CD14-positive monocyte (primary cell): ENCODE measurements at regions not wholly inside any gene's neighbourhood (a gene's known extent, or its start where the extent isn't known, plus 50 kb on each side); places are given as distances from the start of the nearest gene placed in this dataset.

Experiments
- DNase-seq, 3 donors: peaks; one replicate each; pipeline ENCODE4 v3.0.0-alpha.2; 2011 to 2022
- H2AFZ ChIP-seq: 2 replicates; pipeline ENCODE4 v1.6.0; 2012; ENCODE audit warnings: mild to moderate bottlenecking, low read depth, low read length, inconsistent platforms; ENCODE audit not compliant: insufficient read depth, poor library complexity, severe bottlenecking
- H3K27ac ChIP-seq, 2 donors: 1 replicate in 1 of 2; 2 replicates in 1 of 2; pipeline ENCODE4 v1.5.1; 2012 to 2013; ENCODE audit warnings: low read length in 2 of 2, control low read depth in 1 of 2, inconsistent platforms in 1 of 2, low read depth in 1 of 2, mild to moderate bottlenecking in 1 of 2
- H3K27me3 ChIP-seq, 2 donors: one replicate each; pipeline versions ENCODE4 v1.6.0 to v1.6.1; 2011 to 2013; ENCODE audit warnings: low read length in 2 of 2; ENCODE audit not compliant: control insufficient read depth in 2 of 2, insufficient read depth in 2 of 2
- H3K36me3 ChIP-seq, 2 donors: replicated peaks in 1 of 2; 1 replicate in 1 of 2; 2 replicates in 1 of 2; pipeline versions ENCODE4 v1.5.1 to v1.6.1; 2012 to 2013; ENCODE audit warnings: low read length in 2 of 2, control low read depth in 1 of 2, inconsistent platforms in 1 of 2, mild to moderate bottlenecking in 1 of 2; ENCODE audit not compliant: insufficient read depth in 2 of 2, control insufficient read depth in 1 of 2
- H3K4me1 ChIP-seq, 2 donors: 1 replicate in 1 of 2; 2 replicates in 1 of 2; pipeline versions ENCODE4 v1.5.1 to v1.6.1; 2012 to 2013; ENCODE audit warnings: low read length in 2 of 2, control low read depth in 1 of 2, inconsistent platforms in 1 of 2, mild to moderate bottlenecking in 1 of 2, moderate library complexity in 1 of 2; ENCODE audit not compliant: insufficient read depth in 2 of 2, control insufficient read depth in 1 of 2
- H3K4me2 ChIP-seq: replicated peaks from 2 replicates; pipeline ENCODE3; 2012; ENCODE audit warnings: low read length, moderate library complexity, mild to moderate bottlenecking; ENCODE audit not compliant: poor library complexity, severe bottlenecking; ENCODE audit errors: extremely low read depth
- H3K4me3 ChIP-seq, 3 experiments: fragments of 200-600 bp in 1 of 3; sonication (generic) in 1 of 3; replicated peaks in 1 of 3; 1 replicate in 2 of 3; 2 replicates in 1 of 3; pipeline ENCODE4 v1.5.1; 2011 to 2013; ENCODE audit warnings: low read length in 3 of 3, mild to moderate bottlenecking in 3 of 3, control low read depth in 2 of 3, low read depth in 2 of 3, inconsistent platforms in 1 of 3, moderate library complexity in 1 of 3
- H3K79me2 ChIP-seq: 2 replicates; pipeline ENCODE4 v1.6.0; 2012; ENCODE audit warnings: mild to moderate bottlenecking, control low read depth, inconsistent platforms, low read length, moderate library complexity; ENCODE audit not compliant: insufficient read depth
- H3K9ac ChIP-seq: 2 replicates; pipeline ENCODE4 v1.6.0; 2017; ENCODE audit warnings: low read length, mild to moderate bottlenecking; ENCODE audit not compliant: insufficient read depth, poor library complexity, severe bottlenecking
- H3K9me3 ChIP-seq, 2 donors: replicated peaks in 1 of 2; 1 replicate in 1 of 2; 2 replicates in 1 of 2; pipeline versions ENCODE4 v1.5.1 to v1.6.1; 2012 to 2013; ENCODE audit warnings: low read length in 2 of 2, control low read depth in 1 of 2; ENCODE audit not compliant: control insufficient read depth in 1 of 2, insufficient read depth in 1 of 2
- H4K20me1 ChIP-seq: 2 replicates; pipeline ENCODE4 v1.6.0; 2012; ENCODE audit warnings: mild to moderate bottlenecking, low read length, control low read depth, moderate library complexity; ENCODE audit not compliant: insufficient read depth
- H3K27ac Mint-ChIP-seq, 7 donors: one replicate each; pipeline ENCODE4 v1.8.0; 2020; ENCODE audit warnings: mild to moderate bottlenecking in 7 of 7, mixed read lengths in 7 of 7, moderate library complexity in 6 of 7, inconsistent platforms in 2 of 7
- H3K27me3 Mint-ChIP-seq, 3 donors: one replicate each; pipeline ENCODE4 v1.8.0; 2021 to 2022; ENCODE audit warnings: low read depth in 3 of 3, mild to moderate bottlenecking in 3 of 3, mixed read lengths in 3 of 3, moderate library complexity in 3 of 3, inconsistent platforms in 1 of 3
- H3K36me3 Mint-ChIP-seq, 2 donors: one replicate each; pipeline ENCODE4 v1.8.0; 2020; ENCODE audit warnings: mixed read lengths in 2 of 2, inconsistent platforms in 1 of 2, mild to moderate bottlenecking in 1 of 2
- H3K4me1 Mint-ChIP-seq: one replicate; pipeline ENCODE4 v1.8.0; 2020; ENCODE audit warnings: mild to moderate bottlenecking, mixed read lengths
- H3K4me3 Mint-ChIP-seq, 2 donors: one replicate each; pipeline ENCODE4 v1.8.0; 2020; ENCODE audit warnings: mild to moderate bottlenecking in 2 of 2, mixed read lengths in 2 of 2, moderate library complexity in 1 of 2
- H3K9me3 Mint-ChIP-seq, 7 donors: one replicate each; pipeline ENCODE4 v1.8.0; 2020 to 2022; ENCODE audit warnings: mixed read lengths in 7 of 7, mild to moderate bottlenecking in 6 of 7, moderate library complexity in 6 of 7, inconsistent platforms in 2 of 7
- WGBS: methylation state at CpG from one replicate; pipeline ENCODE4 v1.1.5; 2013; ENCODE audit warnings: missing lambda C conversion rate; ENCODE audit not compliant: insufficient coverage; 5-methylcytosine and 5-hydroxymethylcytosine counted together
- intact Hi-C, 2 donors: fragments of 100-400 bp; cut with micrococcal nuclease; formaldehyde crosslinking; loops; one replicate each; pipeline versions ENCODE4 v1.15.0 to v1.15.1; 2023
- TF ChIP-seq, protein P1 (sequence below): fragments of 200-600 bp; IDR thresholded peaks from one replicate; pipeline ENCODE4 v1.8.0; 2022; ENCODE audit warnings: antibody characterized with exemption, mild to moderate bottlenecking

GRCh38 chr3:111303760-111304159 is 232.1 kb downstream of the NECTIN3 start:
- H3K27ac Mint-ChIP-seq = peak overlapping the region in 1 of 7 donors; percentile 1
- TF ChIP-seq, protein P1, sequence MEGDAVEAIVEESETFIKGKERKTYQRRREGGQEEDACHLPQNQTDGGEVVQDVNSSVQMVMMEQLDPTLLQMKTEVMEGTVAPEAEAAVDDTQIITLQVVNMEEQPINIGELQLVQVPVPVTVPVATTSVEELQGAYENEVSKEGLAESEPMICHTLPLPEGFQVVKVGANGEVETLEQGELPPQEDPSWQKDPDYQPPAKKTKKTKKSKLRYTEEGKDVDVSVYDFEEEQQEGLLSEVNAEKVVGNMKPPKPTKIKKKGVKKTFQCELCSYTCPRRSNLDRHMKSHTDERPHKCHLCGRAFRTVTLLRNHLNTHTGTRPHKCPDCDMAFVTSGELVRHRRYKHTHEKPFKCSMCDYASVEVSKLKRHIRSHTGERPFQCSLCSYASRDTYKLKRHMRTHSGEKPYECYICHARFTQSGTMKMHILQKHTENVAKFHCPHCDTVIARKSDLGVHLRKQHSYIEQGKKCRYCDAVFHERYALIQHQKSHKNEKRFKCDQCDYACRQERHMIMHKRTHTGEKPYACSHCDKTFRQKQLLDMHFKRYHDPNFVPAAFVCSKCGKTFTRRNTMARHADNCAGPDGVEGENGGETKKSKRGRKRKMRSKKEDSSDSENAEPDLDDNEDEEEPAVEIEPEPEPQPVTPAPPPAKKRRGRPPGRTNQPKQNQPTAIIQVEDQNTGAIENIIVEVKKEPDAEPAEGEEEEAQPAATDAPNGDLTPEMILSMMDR = no peak
- Histone ChIP-seq H3K9me3 (no peaks in the 10 kb centered on the region), H4K20me1 (no peaks in the 10 kb centered on the region), H3K27ac (no peak overlapping the region), H3K4me3 (no peak overlapping the region), H3K9ac (no peak overlapping the region), H3K36me3 (no peaks in the 10 kb centered on the region), H3K79me2 (no peaks in the 10 kb centered on the region), H3K4me1 (no peaks in the 10 kb centered on the region), H3K27me3 (no peaks in the 10 kb centered on the region), H3K4me2 (no peak overlapping the region), H2AFZ (no peak overlapping the region)
- no peak for DNase-seq
- intact Hi-C loops = no loop called here
- H3K9me3 Mint-ChIP-seq = peaks cover 0 to 2% (median 0%) of the 10 kb centered on the region in 7 donors
- H3K4me3 Mint-ChIP-seq = no peak overlapping the region
- WGBS = no CpG with 5 or more reads among the region's 1 CpG
- no peaks in the 10 kb centered on the region for H3K4me1 Mint-ChIP-seq
- H3K36me3 Mint-ChIP-seq = no peaks in the 10 kb centered on the region
- H3K27me3 Mint-ChIP-seq = no peaks in the 10 kb centered on the region

- intact Hi-C loops = no loop called here
- no peaks in the 10 kb centered on the region for H3K36me3 ChIP-seq
- TF ChIP-seq, protein P1 = no peak
Observed at GRCh38 chr3:111307676-111308075, 234.3 kb upstream of the CD96 start.

More at GRCh38 chr3:111307676-111308075, 234.3 kb upstream of the CD96 start:
- no peak for DNase-seq
- Histone ChIP-seq H4K20me1 (no peaks in the 10 kb centered on the region), H3K4me1 (no peaks in the 10 kb centered on the region), H3K27me3 (no peaks in the 10 kb centered on the region), H3K4me3 (no peak overlapping the region), H3K79me2 (no peaks in the 10 kb centered on the region), H3K4me2 (no peak overlapping the region), H2AFZ (no peak overlapping the region), H3K9ac (no peak overlapping the region), H3K9me3 (no peaks in the 10 kb centered on the region), H3K27ac (no peak overlapping the region)
- no peaks in the 10 kb centered on the region for H3K9me3 Mint-ChIP-seq
- no peaks in the 10 kb centered on the region for H3K27me3 Mint-ChIP-seq
- no peaks in the 10 kb centered on the region for H3K36me3 Mint-ChIP-seq
- H3K4me1 Mint-ChIP-seq = peaks cover 11% of the 10 kb centered on the region
- no peak overlapping the region for H3K27ac Mint-ChIP-seq
- H3K4me3 Mint-ChIP-seq = no peak overlapping the region
- WGBS = no CpG with 5 or more reads among the region's 1 CpG
